ENCODE measurements at regions not wholly inside any gene's neighbourhood (a gene's known extent, or its start where the extent isn't known, plus 50 kb on each side); places are given as distances from the start of the nearest gene placed in this dataset.

DNA sequence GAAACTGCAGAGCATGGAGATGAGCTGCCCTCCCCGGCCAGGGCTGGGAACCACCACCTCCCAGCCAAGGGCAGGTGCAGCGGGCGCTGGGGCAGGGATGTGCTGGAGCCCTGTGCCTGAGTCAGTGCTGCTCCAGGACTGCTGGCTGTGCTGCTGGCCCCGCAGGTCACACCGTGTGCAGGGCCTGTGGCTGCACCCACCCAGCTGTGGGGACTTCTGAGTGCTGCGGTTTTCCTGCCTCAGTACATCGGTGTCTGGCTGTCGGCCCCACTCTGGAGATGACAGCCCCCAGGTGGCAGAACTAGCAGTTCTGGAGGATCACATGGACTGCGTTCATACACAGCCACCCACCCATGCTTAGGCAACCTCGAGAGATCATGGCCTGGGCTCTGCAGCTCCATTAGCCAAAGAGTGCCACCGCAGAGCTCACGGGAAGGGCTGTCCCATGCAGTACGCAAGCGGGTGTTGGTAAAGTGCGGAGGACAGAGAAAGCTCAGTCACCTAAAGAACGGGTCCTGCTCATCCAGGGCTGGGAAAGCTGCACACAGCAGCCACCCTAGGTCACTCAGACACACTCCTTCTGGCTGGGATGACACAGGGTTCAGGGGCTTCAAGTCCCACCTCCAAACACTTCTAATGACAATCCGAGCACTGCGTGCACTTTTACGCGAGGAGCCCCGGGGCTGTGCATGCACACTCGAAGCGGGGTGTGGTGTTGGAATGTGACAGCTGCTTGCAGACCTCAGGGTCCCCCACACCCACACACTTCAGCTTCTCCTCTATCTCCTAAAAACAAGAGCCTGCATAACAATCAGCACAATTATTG is 198.1 kb upstream of the PPP2R2D start:
- Histone ChIP-seq H3K9ac (ENCODE audit: insufficient read depth, low read depth, low read length) (no peak overlapping the region), H3K27ac (ENCODE audit: extremely low read length, insufficient read depth, low read length) (no peak overlapping the region), H4K20me1 (ENCODE audit: insufficient read depth, low read length) (no peaks in the 10 kb centered on the region), H2AFZ (ENCODE audit: low read length) (no peak overlapping the region), H3K4me1 (ENCODE audit: insufficient read depth, low read length) (no peaks in the 10 kb centered on the region), H3K36me3 (replicated peaks in 1 of 2; ENCODE audit: control insufficient read depth in 1 of 2, insufficient read depth in 2 of 2, low read length in 2 of 2) (no peaks in the 10 kb centered on the region), H3K9me3 (ENCODE audit: low read length) (peaks cover 14% of the 10 kb centered on the region), H3K4me2 (ENCODE audit: low read depth, low read length) (no peak overlapping the region), H3K4me3 (replicated peaks in 1 of 3; ENCODE audit: insufficient read depth in 1 of 3, low read depth in 2 of 3, low read length in 3 of 3) (no peak overlapping the region), H3K79me2 (ENCODE audit: insufficient read depth, low read length) (no peaks in the 10 kb centered on the region), H3K27me3 (ENCODE audit: control insufficient read depth in 1 of 2, insufficient read depth in 2 of 2, low read length in 2 of 2) (peaks cover 0 to 3% of the 10 kb centered on the region in 2 experiments; a peak in 2 of 5 replicates)
- intact Hi-C loops (cut with micrococcal nuclease; ENCODE audit: unreplicated experiment) (no loop called here), in situ Hi-C loops (cut with HindIII; ENCODE audit: extremely low pct_ligation_motif_present, low pct_unique_long_range_greater_than_20kb) (no loop called here)
- WGBS (ENCODE audit: low lambda C conversion rate): 28% methylated on average over 14 of the region's 23 CpGs
- TF ChIP-seq RARA (CRISPR knock-in tag; IDR thresholded peaks at IDR 0.05): no peak
- TF ChIP-seq ZNF589 (CRISPR knock-in tag; conservative IDR thresholded peaks at IDR 0.05): no peak
- FAIRE-seq: no peak
- no peak for DNase-seq (ENCODE audit: low spot score)
- POLR2A ChIA-PET: no interaction called here
- CTCF ChIA-PET (ENCODE audit: low intra/inter-chr PET ratio, low total read pairs): no interaction called here
- BruUV-seq (replicated peaks): no TSS peak
- no peak for ATAC-seq

DNA sequence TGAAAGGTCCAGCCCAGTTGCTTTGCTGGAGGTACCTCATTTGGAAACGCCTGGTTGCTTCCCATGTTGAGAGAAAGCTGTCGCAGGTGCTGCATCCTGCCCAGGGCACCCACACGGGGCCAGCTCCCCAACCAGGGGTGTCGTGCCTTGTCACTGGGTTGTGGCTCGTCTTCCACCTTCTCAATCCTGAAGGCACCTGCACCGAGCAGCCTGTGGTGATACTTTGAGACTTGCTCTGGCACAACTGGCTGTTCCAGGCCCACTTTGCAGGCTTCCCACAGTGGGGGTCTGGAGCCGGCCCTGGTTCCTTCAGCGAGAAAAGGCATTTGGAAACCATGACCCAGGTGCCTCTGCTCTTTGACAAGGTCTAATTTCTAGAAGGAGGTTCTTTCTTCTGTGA is 197.3 kb upstream of the PPP2R2D start:
- no peak for ATAC-seq
- no peak overlapping the region for H3K4me3 ChIP-seq (replicated peaks in 1 of 3; ENCODE audit: insufficient read depth in 1 of 3, low read depth in 2 of 3, low read length in 3 of 3)

More for the DNA sequence above, 197.3 kb upstream of the PPP2R2D start:
- no peaks in the 10 kb centered on the region for H3K36me3 ChIP-seq (replicated peaks in 1 of 2; ENCODE audit: control insufficient read depth in 1 of 2, insufficient read depth in 2 of 2, low read length in 2 of 2)
- ChIA-PET CTCF (ENCODE audit: low intra/inter-chr PET ratio, low total read pairs) (no interaction called here), POLR2A (no interaction called here)
- WGBS (ENCODE audit: low lambda C conversion rate): 0% methylated on average over 1 of the region's 8 CpGs
- H3K9ac ChIP-seq (ENCODE audit: insufficient read depth, low read depth, low read length): no peak overlapping the region
- H3K27me3 ChIP-seq (ENCODE audit: control insufficient read depth in 1 of 2, insufficient read depth in 2 of 2, low read length in 2 of 2): peaks cover 0 to 3% of the 10 kb centered on the region in 2 experiments; a peak in 2 of 5 replicates
- in situ Hi-C loops (cut with HindIII; ENCODE audit: extremely low pct_ligation_motif_present, low pct_unique_long_range_greater_than_20kb) (no loop called here), intact Hi-C loops (cut with micrococcal nuclease; ENCODE audit: unreplicated experiment) (no loop called here)
- H4K20me1 ChIP-seq (ENCODE audit: insufficient read depth, low read length): no peaks in the 10 kb centered on the region
- DNase-seq (ENCODE audit: low spot score) (no peak), FAIRE-seq (no peak)
- no peak overlapping the region for H3K4me2 ChIP-seq (ENCODE audit: low read depth, low read length)
- H3K79me2 ChIP-seq (ENCODE audit: insufficient read depth, low read length): no peaks in the 10 kb centered on the region
- no peak overlapping the region for H2AFZ ChIP-seq (ENCODE audit: low read length)
- H3K27ac ChIP-seq (ENCODE audit: extremely low read length, insufficient read depth, low read length): no peak overlapping the region
- no peaks in the 10 kb centered on the region for H3K4me1 ChIP-seq (ENCODE audit: insufficient read depth, low read length)
- peaks cover 14% of the 10 kb centered on the region for H3K9me3 ChIP-seq (ENCODE audit: low read length)
- no peak for TF ChIP-seq ARID2 (CRISPR knock-in tag; IDR thresholded peaks at IDR 0.05; ENCODE audit: borderline replicate concordance)
- TF ChIP-seq ARNT2 (CRISPR knock-in tag; IDR thresholded peaks at IDR 0.05; ENCODE audit: low read depth): no peak
- no TSS peak for BruUV-seq (replicated peaks)
